NT2/D1 (cell line): ENCODE measurements at regions not wholly inside any gene's neighbourhood (a gene's known extent, or its start where the extent isn't known, plus 50 kb on each side); places are given as distances from the start of the nearest gene placed in this dataset.

ENCODE experiments used
- SUZ12 ChIP-seq: IDR thresholded peaks from 2 replicates; pipeline ENCODE4 v1.6.1; 2011; ENCODE audit not compliant: insufficient read length, insufficient read depth; ENCODE audit errors: extremely low read depth
- YY1 ChIP-seq: IDR thresholded peaks from 2 replicates; pipeline ENCODE4 v1.6.1; 2011; ENCODE audit not compliant: insufficient read length, insufficient read depth
- ZNF274 ChIP-seq: IDR thresholded peaks from 2 replicates; pipeline ENCODE4 v1.6.1; 2011; ENCODE audit warnings: mild to moderate bottlenecking, low read depth, low read length

DNA sequence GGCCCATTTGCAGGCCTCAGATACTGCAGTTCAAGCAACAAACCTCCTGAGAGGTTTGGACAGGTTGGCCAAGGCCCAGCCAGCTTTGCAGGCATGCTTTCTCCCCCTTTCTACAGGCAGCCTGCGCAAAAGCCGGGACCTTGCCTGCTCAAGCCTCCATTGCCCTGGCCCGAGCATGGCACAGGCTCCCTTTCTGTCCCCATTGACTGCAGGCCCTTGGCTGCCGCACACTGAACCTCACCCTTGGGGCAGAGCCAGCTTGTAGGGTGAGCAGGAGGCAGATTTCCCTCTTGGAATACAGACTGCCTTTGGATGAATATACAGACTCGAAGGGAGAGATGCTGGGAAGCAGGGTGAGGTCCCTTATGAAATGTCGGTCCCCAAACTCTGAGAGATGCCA lies 461.7 kb upstream of the PROK2 start:
- TF ChIP-seq ZNF274 (no peak), SUZ12 (no peak), YY1 (no peak)
